A549 (cell line): ENCODE measurements at regions not wholly inside any gene's neighbourhood (a gene's known extent, or its start where the extent isn't known, plus 50 kb on each side); places are given as distances from the start of the nearest gene placed in this dataset.

Experiments used
- ATAC-seq, 2 experiments: fragments of 200-7000 bp in 1 of 2; fragments of >200 bp in 1 of 2; cut with Nextera tagmentation in 1 of 2; cut with Tn5 transposase in 1 of 2; 3 replicates each; pipeline versions ENCODE4 v1.8.0 to v1.9.1; 2018 to 2020; ENCODE audit warnings: mild to moderate bottlenecking in 1 of 2, moderate library complexity in 1 of 2
- CTCF ChIA-PET: fragments of 300-600 bp; sonication (Branson Sonifier 250); formaldehyde crosslinking; extraction: SDS; loops from one replicate; lab custom pipeline; 2021; ENCODE audit warnings: antibody characterized with exemption, inconsistent platforms; lab: Yijun Ruan, JAX
- POLR2A ChIA-PET: fragments of 350-600 bp; formaldehyde crosslinking; extraction: SDS; loops from one replicate; lab custom pipeline; 2021; ENCODE audit warnings: antibody characterized with exemption, inconsistent platforms; lab: Yijun Ruan, JAX
- DNase-seq, 2 experiments: peaks; one replicate each; pipeline versions ENCODE4 v3.0.0 to v3.0.0-alpha.2; 2011 to 2016; ENCODE audit warnings: low read depth in 1 of 2, low spot score in 1 of 2
- FAIRE-seq: peaks from 2 replicates; lab custom pipeline; 2011; peaks lifted over from hg19 to GRCh38; lab: Jason Lieb, UNC
- H3K27ac ChIP-seq, 2 experiments: fragments of >200 bp; sonication (Bioruptor Twin); formaldehyde crosslinking; 3 replicates each; pipeline ENCODE4 v1.5.1; 2016 to 2017
- H3K4me1 ChIP-seq: fragments of >200 bp; sonication (Bioruptor Twin); formaldehyde crosslinking; 3 replicates; pipeline ENCODE4 v1.6.1; 2016
- H3K4me2 ChIP-seq: fragments of >200 bp; sonication (Bioruptor Twin); formaldehyde crosslinking; 3 replicates; pipeline ENCODE4 v1.6.1; 2016
- H3K4me3 ChIP-seq: fragments of >200 bp; sonication (Bioruptor Twin); formaldehyde crosslinking; 3 replicates; pipeline ENCODE4 v1.5.1; 2016
- H3K9me3 ChIP-seq: fragments of >200 bp; sonication (Bioruptor Twin); formaldehyde crosslinking; 3 replicates; pipeline ENCODE4 v1.6.1; 2016
- BHLHE40 ChIP-seq: IDR thresholded peaks from 2 replicates; pipeline ENCODE4 v1.6.1; 2012; ENCODE audit warnings: low read depth, low read length, inconsistent platforms
- CBX2 ChIP-seq: fragments of 200-600 bp; sonication (generic); IDR thresholded peaks from 2 replicates; pipeline ENCODE4 v1.6.1; 2016; ENCODE audit warnings: low read depth, mild to moderate bottlenecking, borderline replicate concordance
- CTCF ChIP-seq: fragments of >200 bp; sonication (Bioruptor Twin); formaldehyde crosslinking; IDR thresholded peaks from 3 replicates; pipeline ENCODE4 v1.5.1; 2016
- EHMT2 ChIP-seq: fragments of 200-600 bp; sonication (generic); IDR thresholded peaks from 2 replicates; pipeline ENCODE4 v1.6.1; 2016; ENCODE audit warnings: antibody characterized with exemption, low read depth, mild to moderate bottlenecking, moderate library complexity
- FOSL2 ChIP-seq, 2 experiments: fragments of 450-650 bp in 1 of 2; fragments of >200 bp in 1 of 2; sonication (Bioruptor Twin) in 1 of 2; formaldehyde crosslinking; IDR thresholded peaks; 2 replicates each; pipeline versions ENCODE4 v1.5.0 to v1.6.1; 2016 to 2020; ENCODE audit warnings: mild to moderate bottlenecking in 1 of 2, moderate library complexity in 1 of 2
- HEYL ChIP-seq: fragments of 250-450 bp; sonication (Bioruptor Pico); IDR thresholded peaks from 2 replicates; pipeline ENCODE4 v1.8.0; 2021; ENCODE audit warnings: mild to moderate bottlenecking, moderate library complexity
- HMGXB4 ChIP-seq: fragments of 250-450 bp; sonication (Bioruptor Pico); IDR thresholded peaks from 2 replicates; pipeline ENCODE4 v1.5.0; 2021; ENCODE audit warnings: mild to moderate bottlenecking, moderate library complexity, borderline replicate concordance
- HOXA7 ChIP-seq: fragments of 250-450 bp; sonication (Bioruptor Pico); IDR thresholded peaks from 2 replicates; pipeline ENCODE4 v1.5.0; 2020; ENCODE audit warnings: mild to moderate bottlenecking, moderate library complexity
- JUN ChIP-seq, 2 experiments: fragments of >200 bp; sonication (Bioruptor Twin); formaldehyde crosslinking; IDR thresholded peaks; 2 replicates in 1 of 2; 3 replicates in 1 of 2; pipeline ENCODE4 v1.6.1; 2016 to 2017
- JUNB ChIP-seq: fragments of >200 bp; sonication (Bioruptor Twin); formaldehyde crosslinking; IDR thresholded peaks from 2 replicates; pipeline ENCODE4 v1.6.1; 2016
- NPAS2 ChIP-seq: fragments of 250-450 bp; sonication (Bioruptor Pico); IDR thresholded peaks from 2 replicates; pipeline ENCODE4 v1.8.0; 2022; ENCODE audit warnings: mild to moderate bottlenecking, moderate library complexity, borderline replicate concordance
- NR3C1 ChIP-seq: fragments of >200 bp; sonication (Bioruptor Twin); formaldehyde crosslinking; IDR thresholded peaks from 3 replicates; pipeline ENCODE4 v1.6.1; 2017
- POLR2A ChIP-seq: IDR thresholded peaks from 2 replicates; pipeline ENCODE4 v1.6.1; 2012; ENCODE audit warnings: mild to moderate bottlenecking, low read length
- REST ChIP-seq: fragments of 200-600 bp; sonication (generic); IDR thresholded peaks from 2 replicates; pipeline ENCODE4 v1.6.1; 2016; ENCODE audit warnings: antibody characterized with exemption, mild to moderate bottlenecking, moderate library complexity
- RFX5 ChIP-seq: fragments of 450-650 bp; IDR thresholded peaks from 2 replicates; pipeline ENCODE4 v1.7.1; 2014; ENCODE audit warnings: antibody characterized with exemption, mild to moderate bottlenecking, moderate library complexity
- TP53 ChIP-seq: fragments of 250-450 bp; sonication (Bioruptor Pico); IDR thresholded peaks from 2 replicates; pipeline ENCODE4 v1.5.0; 2021; ENCODE audit warnings: mild to moderate bottlenecking, moderate library complexity
- WGBS: methylation state at CpG from one replicate; pipeline ENCODE4 v1.1.6; 2017; ENCODE audit errors: missing lambda C conversion rate; 5-methylcytosine and 5-hydroxymethylcytosine counted together

- POLR2A ChIA-PET: no interaction called here
- no peak for TF ChIP-seq CBX2
- no peak for TF ChIP-seq RFX5
- Histone ChIP-seq H3K9me3 (no peaks in the 10 kb centered on the region), H3K4me2 (no peak overlapping the region), H3K4me1 (no peaks in the 10 kb centered on the region), H3K4me3 (no peak overlapping the region), H3K27ac (no peak overlapping the region)
- WGBS: 51% methylated on average over 4 of the region's 4 CpGs
- no peak for FAIRE-seq
- ATAC-seq: no peak
- CTCF ChIA-PET: no interaction called here
- no peak for DNase-seq
Observed at GRCh38 chr7:42614636-42615035, 297.2 kb downstream of the C7orf25 start.

GRCh38 chr7:42611961-42612360 is 299.9 kb downstream of the C7orf25 start:
- H3K4me1 ChIP-seq: no peaks in the 10 kb centered on the region
- WGBS: 0% methylated on average over 1 of the region's 1 CpG
- H3K9me3 ChIP-seq: no peaks in the 10 kb centered on the region
- no peak for ATAC-seq
- no peak overlapping the region for H3K27ac ChIP-seq
- ChIA-PET CTCF (interaction anchor here (1.0 kb wide), 1 partner anchor 78 kb away, joined by 3 read pairs; no protein-coding TSS in a partner anchor), POLR2A (no interaction called here)
- no peak overlapping the region for H3K4me3 ChIP-seq
- FAIRE-seq: no peak
- DNase-seq: no peak
- TF ChIP-seq NR3C1 (no peak), REST (no peak), BHLHE40 (no peak), POLR2A (no peak), CTCF (no peak), NPAS2 (CRISPR knock-in tag) (no peak), FOSL2 (IDR thresholded peaks at IDR 0.05) (no peak), FOSL2 (CRISPR knock-in tag; IDR thresholded peaks at IDR 0.05) (no peak), HOXA7 (no peak), CBX2 (no peak), TP53 (CRISPR knock-in tag) (no peak), HMGXB4 (CRISPR knock-in tag) (no peak), EHMT2 (no peak), HEYL (CRISPR knock-in tag) (no peak), JUNB (no peak), JUN (IDR thresholded peaks at IDR 0.05) (no peak)
- H3K4me2 ChIP-seq: no peak overlapping the region
